Common myeloid progenitor, CD34-positive (primary cell): ENCODE measurements at regions not wholly inside any gene's neighbourhood (a gene's known extent, or its start where the extent isn't known, plus 50 kb on each side); places are given as distances from the start of the nearest gene placed in this dataset.

Experiments
- CTCF ChIA-PET: fragments of 350-600 bp; sonication (Branson Sonifier 250); formaldehyde crosslinking; loops from one replicate; lab custom pipeline; 2021; ENCODE audit warnings: antibody characterized with exemption; lab: Charles Lee
- POLR2A ChIA-PET: fragments of 350-600 bp; sonication (Branson Sonifier 250); formaldehyde crosslinking; loops from one replicate; lab custom pipeline; 2021; ENCODE audit warnings: antibody characterized with exemption; lab: Charles Lee
- DNase-seq, 3 donors: peaks; one replicate each; pipeline versions ENCODE4 v3.0.0 to v3.0.0-alpha.2; 2013
- H3K27ac ChIP-seq, 2 experiments: 1 replicate in 1 of 2; 2 replicates in 1 of 2; pipeline ENCODE4 v1.7.0; 2013; ENCODE audit warnings: inconsistent platforms in 2 of 2, low read length in 2 of 2, mild to moderate bottlenecking in 2 of 2, low read depth in 1 of 2, moderate library complexity in 1 of 2; ENCODE audit not compliant: severe bottlenecking in 2 of 2, insufficient read depth in 1 of 2, poor library complexity in 1 of 2
- H3K27me3 ChIP-seq, 5 experiments: replicated peaks in 2 of 5; 1 replicate in 3 of 5; 2 replicates in 2 of 5; pipeline versions ENCODE4 v1.6.1 to v1.7.0; 2013; ENCODE audit warnings: low read length in 4 of 5, mild to moderate bottlenecking in 2 of 5, moderate library complexity in 2 of 5, inconsistent platforms in 1 of 5; ENCODE audit not compliant: insufficient read depth in 5 of 5, control insufficient read depth in 4 of 5
- H3K36me3 ChIP-seq, 4 experiments: 1 replicate in 2 of 4; 2 replicates in 2 of 4; pipeline versions ENCODE4 v1.6.1 to v1.7.0; 2013; ENCODE audit warnings: low read length in 3 of 4, control low read depth in 1 of 4, mild to moderate bottlenecking in 1 of 4; ENCODE audit not compliant: control insufficient read depth in 4 of 4, insufficient read depth in 4 of 4
- H3K4me1 ChIP-seq, 4 experiments: 1 replicate in 3 of 4; 2 replicates in 1 of 4; pipeline versions ENCODE4 v1.6.1 to v1.7.1; 2013; ENCODE audit warnings: low read length in 3 of 4, mild to moderate bottlenecking in 3 of 4, control low read depth in 1 of 4, inconsistent platforms in 1 of 4, moderate library complexity in 1 of 4; ENCODE audit not compliant: control insufficient read depth in 4 of 4, insufficient read depth in 4 of 4; ENCODE audit errors: control extremely low read depth in 1 of 4
- H3K4me3 ChIP-seq, 7 experiments: 1 replicate in 4 of 7; 2 replicates in 3 of 7; pipeline versions ENCODE4 v1.5.1 to v1.7.0; 2013; ENCODE audit warnings: mild to moderate bottlenecking in 7 of 7, low read length in 6 of 7, moderate library complexity in 6 of 7, inconsistent platforms in 2 of 7, low read depth in 2 of 7, control low read depth in 1 of 7; ENCODE audit not compliant: insufficient read depth in 4 of 7, control insufficient read depth in 1 of 7; ENCODE audit errors: extremely low read depth in 1 of 7
- H3K9me3 ChIP-seq, 5 experiments: 1 replicate in 4 of 5; 2 replicates in 1 of 5; pipeline versions ENCODE4 v1.6.1 to v1.7.1; 2013; ENCODE audit warnings: low read length in 4 of 5, mild to moderate bottlenecking in 2 of 5, inconsistent platforms in 1 of 5, low read depth in 1 of 5, moderate library complexity in 1 of 5; ENCODE audit not compliant: control insufficient read depth in 4 of 5, insufficient read depth in 2 of 5; ENCODE audit errors: control extremely low read depth in 1 of 5
- WGBS: methylation state at CpG from one replicate; pipeline ENCODE4 v1.1.5; 2013; ENCODE audit not compliant: insufficient coverage; 5-methylcytosine and 5-hydroxymethylcytosine counted together

DNA sequence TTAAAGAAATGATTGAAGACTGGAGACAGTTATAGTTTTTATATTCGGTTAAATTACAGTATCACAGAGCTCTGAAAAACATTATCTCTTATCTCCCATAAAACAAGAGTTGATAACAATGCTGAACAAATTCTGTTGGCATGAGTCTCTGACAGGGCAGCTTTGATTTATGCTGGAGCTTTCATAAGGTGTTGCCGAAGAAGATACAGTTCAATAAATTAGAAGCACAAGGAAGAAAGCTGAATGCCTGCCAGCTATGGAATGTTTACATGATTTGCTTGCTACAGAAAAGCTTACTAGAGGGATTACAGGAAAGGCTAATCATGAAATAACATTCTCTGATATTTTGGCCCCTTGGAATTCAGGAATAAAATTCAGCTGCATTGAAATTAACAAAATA is 431.9 kb upstream of the GJE1 start:
- Histone ChIP-seq H3K4me3 (no peak overlapping the region), H3K4me1 (no peaks in the 10 kb centered on the region), H3K27ac (no peak overlapping the region), H3K9me3 (no peaks in the 10 kb centered on the region), H3K36me3 (no peaks in the 10 kb centered on the region), H3K27me3 (no peaks in the 10 kb centered on the region)
- 100% methylated on average over 1 of the region's 2 CpGs for WGBS
- ChIA-PET CTCF (no interaction called here), POLR2A (no interaction called here)
- DNase-seq, result no peak

DNA sequence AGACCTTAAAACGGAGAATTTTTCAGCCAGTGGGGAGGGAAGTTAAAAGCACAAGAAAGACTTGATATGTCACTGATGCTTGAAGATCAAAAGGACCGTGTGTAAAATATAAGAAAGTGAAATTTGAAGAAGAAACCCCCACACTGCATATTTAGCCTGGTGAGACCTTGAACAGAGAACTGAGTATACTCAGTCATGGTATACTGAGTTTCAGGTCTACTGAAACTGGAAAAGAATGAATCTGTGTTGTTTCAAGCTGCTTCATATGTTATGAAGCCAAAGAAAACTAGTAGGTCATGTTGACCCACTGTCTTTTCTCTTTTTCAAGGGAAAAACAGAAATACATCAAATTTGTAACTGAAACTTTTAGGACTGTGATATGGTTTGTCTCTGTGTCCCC is 443.8 kb upstream of the GJE1 start:
- Histone ChIP-seq H3K4me3 (no peak overlapping the region), H3K4me1 (no peaks in the 10 kb centered on the region), H3K9me3 (no peaks in the 10 kb centered on the region), H3K36me3 (no peaks in the 10 kb centered on the region), H3K27me3 (no peaks in the 10 kb centered on the region), H3K27ac (no peak overlapping the region)
- ChIA-PET POLR2A (no interaction called here), CTCF (no interaction called here)
- no peak for DNase-seq
- WGBS, result 100% methylated on average over 2 of the region's 2 CpGs

DNA sequence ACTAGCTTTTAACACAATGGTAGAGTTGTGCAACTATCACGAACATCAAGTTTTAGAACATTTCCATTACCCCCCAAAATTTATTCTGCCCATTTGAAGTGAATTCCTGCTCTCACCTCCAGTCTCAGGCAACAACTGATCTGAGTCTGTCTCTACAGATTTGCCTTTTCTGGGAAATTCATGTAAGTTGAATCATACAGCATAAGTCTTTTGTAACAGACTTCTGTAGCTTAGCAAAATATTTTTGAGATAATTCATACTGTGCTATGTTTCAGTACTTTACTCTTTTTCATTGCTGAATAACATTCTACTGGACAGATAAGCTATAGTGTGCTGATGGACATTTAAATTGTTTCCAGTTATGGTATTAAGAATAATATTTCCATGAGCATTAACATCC is 447.3 kb upstream of the GJE1 start:
- ChIA-PET CTCF (no interaction called here), POLR2A (no interaction called here)
- Histone ChIP-seq H3K36me3 (no peaks in the 10 kb centered on the region), H3K27ac (no peak overlapping the region), H3K9me3 (no peaks in the 10 kb centered on the region), H3K4me1 (no peaks in the 10 kb centered on the region), H3K27me3 (no peaks in the 10 kb centered on the region), H3K4me3 (no peak overlapping the region)
- no CpG with 5 or more reads among the region's 1 CpG for WGBS
- DNase-seq, result no peak

DNA sequence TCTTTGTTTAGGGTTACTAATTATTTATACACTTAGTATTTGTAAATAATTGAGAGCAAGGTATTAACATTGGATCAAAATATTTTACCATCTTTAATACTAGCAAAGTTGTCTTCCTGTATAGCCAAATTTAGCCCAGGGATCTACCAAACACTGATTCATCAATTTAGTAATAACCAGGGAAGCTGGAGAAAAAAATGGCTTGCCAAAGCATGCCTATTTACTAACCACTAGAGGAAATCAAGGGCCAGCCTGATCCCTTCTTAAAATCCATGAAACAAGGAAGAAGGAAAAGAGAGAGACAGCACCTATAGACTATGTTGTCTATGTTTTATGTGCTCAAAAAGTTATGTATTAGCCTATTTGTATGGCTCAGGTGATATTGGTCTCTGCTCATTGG is 450.3 kb upstream of the GJE1 start:
- H3K36me3 ChIP-seq, result no peaks in the 10 kb centered on the region
- DNase-seq, result no peak
- ChIA-PET CTCF (no interaction called here), POLR2A (no interaction called here)
- H3K4me1 ChIP-seq, result no peaks in the 10 kb centered on the region
- H3K9me3 ChIP-seq, result no peaks in the 10 kb centered on the region
- H3K4me3 ChIP-seq, result no peak overlapping the region
- no peaks in the 10 kb centered on the region for H3K27me3 ChIP-seq
- H3K27ac ChIP-seq, result no peak overlapping the region

DNA sequence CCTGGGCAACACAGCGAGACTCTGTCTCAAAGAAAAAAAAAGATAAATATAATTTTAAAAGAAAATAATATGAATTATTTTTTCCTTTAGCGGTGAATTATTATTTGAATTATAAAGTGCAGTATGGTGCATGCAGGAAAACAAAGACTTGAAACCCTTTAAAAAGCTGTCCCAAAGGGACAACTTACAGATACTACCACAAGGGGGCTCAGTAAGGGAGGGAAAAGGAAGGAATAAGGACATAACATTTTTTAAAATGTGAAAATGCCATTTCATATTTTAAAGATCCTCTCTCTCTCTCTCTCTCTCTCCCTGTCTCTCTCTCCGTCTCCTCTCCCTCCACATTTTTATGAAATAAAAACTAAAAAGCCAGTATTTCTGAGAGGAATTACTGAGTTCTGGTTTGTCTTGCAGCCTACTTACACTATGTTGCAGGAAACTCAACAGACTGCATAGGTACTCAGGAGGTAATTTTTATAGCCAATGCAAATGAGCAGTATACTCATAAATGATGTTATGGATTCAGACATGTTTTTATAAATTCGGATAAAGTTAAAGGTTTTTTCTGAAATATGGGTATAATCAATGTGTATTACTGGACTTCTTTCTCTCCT is 455.0 kb upstream of the GJE1 start:
- no peak overlapping the region for H3K4me3 ChIP-seq
- no peak overlapping the region for H3K27ac ChIP-seq
- CTCF ChIA-PET, result no interaction called here
- H3K36me3 ChIP-seq, result no peaks in the 10 kb centered on the region
- POLR2A ChIA-PET, result no interaction called here
- H3K9me3 ChIP-seq, result no peaks in the 10 kb centered on the region
- no peaks in the 10 kb centered on the region for H3K4me1 ChIP-seq
- WGBS, result no CpG with 5 or more reads among the region's 4 CpGs
- DNase-seq, result peak; percentile 8 to 27 (median 12)
- H3K27me3 ChIP-seq, result no peaks in the 10 kb centered on the region

DNA sequence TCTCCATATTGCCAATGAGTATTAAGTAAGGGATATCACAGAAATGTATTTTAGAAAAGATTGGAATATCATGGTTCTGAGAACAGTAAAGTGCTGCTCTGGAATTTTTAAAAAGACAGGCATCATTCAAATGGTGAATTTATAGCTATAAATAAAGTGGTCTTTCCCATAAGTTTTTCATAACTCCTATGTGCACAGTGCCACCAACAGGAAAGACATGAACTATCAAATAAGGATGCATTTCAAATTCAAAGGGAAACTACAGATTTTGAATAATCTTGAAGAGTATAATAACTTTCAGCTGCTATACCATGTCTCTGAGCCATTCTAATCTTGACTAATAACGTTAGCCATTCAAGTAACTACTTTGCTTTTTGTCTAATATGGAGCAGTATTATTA is 456.8 kb upstream of the GJE1 start:
- no CpG with 5 or more reads among the region's 1 CpG for WGBS
- Histone ChIP-seq H3K36me3 (no peaks in the 10 kb centered on the region), H3K9me3 (no peaks in the 10 kb centered on the region), H3K27ac (no peak overlapping the region), H3K27me3 (no peaks in the 10 kb centered on the region), H3K4me3 (no peak overlapping the region), H3K4me1 (no peaks in the 10 kb centered on the region)
- CTCF ChIA-PET, result no interaction called here
- POLR2A ChIA-PET, result no interaction called here
- no peak for DNase-seq

DNA sequence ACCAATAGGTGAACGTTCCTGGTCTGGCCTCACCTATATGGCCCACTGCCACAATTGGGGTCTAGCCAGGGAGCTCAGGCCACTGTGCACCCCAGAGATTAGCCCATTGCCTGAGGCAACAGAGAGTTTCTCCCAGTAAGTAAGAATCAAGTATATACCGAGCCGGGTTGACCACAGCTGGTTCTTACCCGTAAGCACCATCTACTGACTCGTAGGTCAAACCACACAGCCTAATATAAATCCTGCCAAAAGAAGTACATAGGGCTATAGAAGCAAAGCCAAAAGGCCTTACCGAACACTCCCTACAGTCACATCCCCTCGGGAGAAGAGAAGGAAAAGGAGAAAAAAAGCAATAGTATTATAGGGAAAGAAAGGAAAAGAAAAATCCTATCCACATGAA is 463.6 kb upstream of the GJE1 start:
- DNase-seq, result no peak
- Histone ChIP-seq H3K9me3 (no peaks in the 10 kb centered on the region), H3K27ac (no peak overlapping the region), H3K4me3 (no peak overlapping the region), H3K4me1 (no peaks in the 10 kb centered on the region), H3K27me3 (no peaks in the 10 kb centered on the region), H3K36me3 (no peaks in the 10 kb centered on the region)
- WGBS, result 82% methylated on average over 3 of the region's 7 CpGs
- ChIA-PET POLR2A (no interaction called here), CTCF (no interaction called here)
